K562 (cell line): ENCODE measurements at regions not wholly inside any gene's neighbourhood (a gene's known extent, or its start where the extent isn't known, plus 50 kb on each side); places are given as distances from the start of the nearest gene placed in this dataset.

Source experiments
- ATAC-seq: fragments of 200-7000 bp; cut with Tn5 transposase; 3 replicates; pipeline ENCODE4 v1.9.1; 2020; ENCODE audit warnings: moderate library complexity
- BruUV-seq: library from RNA; stranded (reverse); fragments of 400-500 nt; replicated peaks from 2 replicates; lab custom pipeline; 2021; lab: Mats Ljungman, UMichigan
- CTCF ChIA-PET: fragments of 300-600 bp; formaldehyde crosslinking; extraction: SDS; loops from one replicate; lab custom pipeline; 2021; ENCODE audit warnings: low intra/inter-chr PET ratio; lab: Yijun Ruan, JAX
- POLR2A ChIA-PET: fragments of 300-600, 350-650 bp; sonication (Branson Sonifier 250); formaldehyde crosslinking; extraction: SDS; loops from one replicate; lab custom pipeline; 2021; ENCODE audit warnings: antibody characterized with exemption, inconsistent platforms; lab: Yijun Ruan, JAX
- DNase-seq, 4 experiments: peaks; one replicate each; pipeline versions ENCODE4 v3.0.0 to v3.0.0-alpha.2; 2011 to 2018; ENCODE audit warnings: low spot score in 3 of 4, mixed read lengths in 3 of 4; ENCODE audit errors: extremely low read depth in 1 of 4
- FAIRE-seq: peaks from 2 replicates; lab custom pipeline; 2011; peaks lifted over from hg19 to GRCh38; lab: Jason Lieb, UNC
- H2AFZ ChIP-seq: 2 replicates; pipeline ENCODE4 v1.6.0; 2011; ENCODE audit warnings: low read depth, low read length, control low read depth, inconsistent platforms
- H3K27ac ChIP-seq: fragments of 200-600 bp; 3 replicates; pipeline ENCODE4 v1.8.0; 2011; ENCODE audit warnings: low read depth, mild to moderate bottlenecking, control low read depth, inconsistent platforms, low read length, moderate library complexity, mixed read lengths; ENCODE audit errors: extremely low read depth
- H3K27me3 ChIP-seq, 2 experiments: fragments of 300-600 bp in 1 of 2; 2 replicates in 1 of 2; 3 replicates in 1 of 2; pipeline versions ENCODE4 v1.6.0 to v1.8.0; 2011; ENCODE audit warnings: inconsistent platforms in 2 of 2, low read length in 2 of 2, mild to moderate bottlenecking in 1 of 2, mixed read lengths in 1 of 2, moderate library complexity in 1 of 2; ENCODE audit not compliant: control insufficient read depth in 2 of 2, insufficient read depth in 2 of 2
- H3K36me3 ChIP-seq: fragments of 300-600 bp; 3 replicates; pipeline ENCODE4 v1.8.0; 2011; ENCODE audit warnings: mild to moderate bottlenecking, low read length, inconsistent platforms; ENCODE audit not compliant: control insufficient read depth, insufficient read depth
- H3K4me1 ChIP-seq, 2 experiments: fragments of 200-600 bp in 1 of 2; replicated peaks in 1 of 2; 2 replicates in 1 of 2; 3 replicates in 1 of 2; pipeline versions ENCODE4 v1.5.1 to v1.8.0; 2011; ENCODE audit warnings: inconsistent platforms in 2 of 2, low read length in 2 of 2, mild to moderate bottlenecking in 1 of 2, mixed read lengths in 1 of 2, moderate library complexity in 1 of 2; ENCODE audit not compliant: control insufficient read depth in 2 of 2, insufficient read depth in 2 of 2
- H3K4me2 ChIP-seq: 2 replicates; pipeline ENCODE4 v1.6.1; 2011; ENCODE audit warnings: low read length, control low read depth, inconsistent platforms, mixed read lengths; ENCODE audit not compliant: insufficient read depth
- H3K4me3 ChIP-seq: fragments of 200-600 bp; sonication (generic), shearing (Covaris generic); 2 replicates; pipeline ENCODE4 v1.5.1; 2016; ENCODE audit warnings: control low read depth, inconsistent platforms
- H3K79me2 ChIP-seq: fragments of 200-600 bp; 3 replicates; pipeline ENCODE4 v1.8.0; 2011; ENCODE audit warnings: low read length, inconsistent platforms; ENCODE audit not compliant: control insufficient read depth, insufficient read depth
- H3K9ac ChIP-seq, 2 experiments: 2 replicates each; pipeline versions ENCODE4 v1.6.0 to v1.6.1; 2011; ENCODE audit warnings: low read depth in 2 of 2, low read length in 2 of 2, control low read depth in 1 of 2, inconsistent platforms in 1 of 2, mild to moderate bottlenecking in 1 of 2, mixed read lengths in 1 of 2; ENCODE audit not compliant: insufficient read depth in 1 of 2
- H3K9me1 ChIP-seq: one replicate; pipeline ENCODE4 v1.6.0; 2011; ENCODE audit warnings: inconsistent platforms, mild to moderate bottlenecking, low read length, moderate library complexity; ENCODE audit not compliant: control insufficient read depth, insufficient read depth
- H3K9me3 ChIP-seq: replicated peaks from 2 replicates; pipeline ENCODE4 v1.5.1; 2011; ENCODE audit warnings: low read depth, low read length, inconsistent platforms; ENCODE audit not compliant: control insufficient read depth, insufficient read depth
- H4K20me1 ChIP-seq: replicated peaks from 2 replicates; pipeline ENCODE4 v1.6.1; 2011; ENCODE audit warnings: low read length, inconsistent platforms, mixed read lengths; ENCODE audit not compliant: control insufficient read depth, insufficient read depth
- BRF2 ChIP-seq: IDR thresholded peaks from 3 replicates; pipeline ENCODE4 v1.6.1; 2011; ENCODE audit warnings: borderline replicate concordance, mild to moderate bottlenecking; ENCODE audit not compliant: insufficient read length, insufficient read depth
- CBX2 ChIP-seq: fragments of 200-600 bp; sonication (generic); IDR thresholded peaks from one replicate; pipeline ENCODE4 v1.6.1; 2012; ENCODE audit warnings: mild to moderate bottlenecking, low read length, inconsistent platforms; ENCODE audit not compliant: insufficient read depth, poor library complexity, severe bottlenecking
- CREBBP ChIP-seq: IDR thresholded peaks from one replicate; pipeline ENCODE4 v1.6.1; 2012; ENCODE audit warnings: low read depth, mild to moderate bottlenecking, control low read depth, inconsistent platforms, low read length
- DDX20 ChIP-seq: fragments of 450-650 bp; IDR thresholded peaks from 2 replicates; pipeline ENCODE4 v1.6.1; 2016; ENCODE audit warnings: missing genetic modification characterization, low read depth, mild to moderate bottlenecking, missing compliant biosample characterization, moderate library complexity
- EP300 ChIP-seq: IDR thresholded peaks from 2 replicates; pipeline ENCODE4 v1.6.1; 2012; ENCODE audit warnings: low read length, improper control_type of control experiment
- GMEB1 ChIP-seq: fragments of 250-450 bp; sonication (Bioruptor Pico); IDR thresholded peaks from 2 replicates; pipeline ENCODE4 v1.4.0; 2020; ENCODE audit warnings: mild to moderate bottlenecking
- GTF2A2 ChIP-seq: IDR thresholded peaks from 2 replicates; pipeline ENCODE4 v1.6.1; 2016; ENCODE audit warnings: mild to moderate bottlenecking, missing genetic modification characterization, missing compliant biosample characterization
- SMARCA4 ChIP-seq: fragments of 450-650 bp; IDR thresholded peaks from 2 replicates; pipeline ENCODE4 v1.6.1; 2016
- STAT5B ChIP-seq: fragments of 250-450 bp; sonication (Bioruptor Pico); IDR thresholded peaks from 2 replicates; pipeline ENCODE4 v1.8.0; 2021; ENCODE audit warnings: mild to moderate bottlenecking, inconsistent platforms
- THRA ChIP-seq: fragments of 450-650 bp; IDR thresholded peaks from 2 replicates; pipeline ENCODE4 v1.6.1; 2017; ENCODE audit warnings: mild to moderate bottlenecking, moderate library complexity
- ZNF589 ChIP-seq: fragments of 200-800 bp; sonication (Bioruptor generic); IDR thresholded peaks from 2 replicates; pipeline ENCODE4 v1.6.1; 2016; ENCODE audit warnings: low read depth, missing genetic modification characterization, missing compliant biosample characterization
- WGBS: fragments of 100-300 bp; shearing (Covaris generic); methylation state at CpG from one replicate; pipeline ENCODE4 v1.1.6; 2016; ENCODE audit warnings: low coverage, mixed read lengths; ENCODE audit not compliant: insufficient coverage; ENCODE audit errors: missing lambda C conversion rate; 5-methylcytosine and 5-hydroxymethylcytosine counted together
- in situ Hi-C: fragments of 300-500 bp; cut with MboI; formaldehyde crosslinking; loops from 4 replicates; pipeline ENCODE4 v1.15.0; 2018; ENCODE audit warnings: inconsistent platforms, mixed read lengths
- intact Hi-C: fragments of 100-400 bp; cut with micrococcal nuclease; formaldehyde crosslinking; loops from 2 replicates; pipeline ENCODE4 v1.14.2; 2022
- TF ChIP-seq, protein P1 (sequence below): fragments of 250-450 bp; sonication (Bioruptor Pico); IDR thresholded peaks from 2 replicates; pipeline ENCODE4 v1.8.0; 2022; ENCODE audit warnings: inconsistent platforms, mild to moderate bottlenecking, moderate library complexity, borderline replicate concordance
- TF ChIP-seq, protein P2 (sequence below), 2 experiments: fragments of 450-650 bp in 1 of 2; sonication (generic) in 1 of 2; formaldehyde crosslinking; conservative IDR thresholded peaks; 2 replicates each; pipeline versions ENCODE4 v1.4.0 to v1.8.1; 2020 to 2022; ENCODE audit warnings: mild to moderate bottlenecking in 1 of 2, missing genetic modification reagents in 1 of 2
- TF ChIP-seq, protein P3 (sequence below): fragments of 450-650 bp; formaldehyde crosslinking; IDR thresholded peaks from 2 replicates; pipeline ENCODE4 v1.4.0; 2020; ENCODE audit warnings: mild to moderate bottlenecking, mixed read lengths

- Histone ChIP-seq H3K4me3 (no peak overlapping the region), H3K4me1 (no peaks in the 10 kb centered on the region), H3K27ac (no peak overlapping the region), H2AFZ (no peak overlapping the region), H3K9ac (no peak overlapping the region), H4K20me1 (no peaks in the 10 kb centered on the region), H3K27me3 (no peaks in the 10 kb centered on the region), H3K9me1 (no peaks in the 10 kb centered on the region), H3K36me3 (no peaks in the 10 kb centered on the region), H3K4me2 (no peak overlapping the region), H3K79me2 (no peaks in the 10 kb centered on the region), H3K9me3 (no peaks in the 10 kb centered on the region; the same call in 1 of the 2 replicates)
- intact Hi-C loops: loop anchor here (10.0 kb wide), 1 partner anchor 421 kb away; no protein-coding TSS in a partner anchor
- TF ChIP-seq DDX20 (no peak), GTF2A2 (no peak), ZNF589 (CRISPR knock-in tag) (no peak), EP300 (no peak), STAT5B (CRISPR knock-in tag) (no peak), BRF2 (no peak), CREBBP (no peak), SMARCA4 (no peak), GMEB1 (CRISPR knock-in tag) (no peak), CBX2 (no peak), THRA (no peak)
- TF ChIP-seq, protein P1, sequence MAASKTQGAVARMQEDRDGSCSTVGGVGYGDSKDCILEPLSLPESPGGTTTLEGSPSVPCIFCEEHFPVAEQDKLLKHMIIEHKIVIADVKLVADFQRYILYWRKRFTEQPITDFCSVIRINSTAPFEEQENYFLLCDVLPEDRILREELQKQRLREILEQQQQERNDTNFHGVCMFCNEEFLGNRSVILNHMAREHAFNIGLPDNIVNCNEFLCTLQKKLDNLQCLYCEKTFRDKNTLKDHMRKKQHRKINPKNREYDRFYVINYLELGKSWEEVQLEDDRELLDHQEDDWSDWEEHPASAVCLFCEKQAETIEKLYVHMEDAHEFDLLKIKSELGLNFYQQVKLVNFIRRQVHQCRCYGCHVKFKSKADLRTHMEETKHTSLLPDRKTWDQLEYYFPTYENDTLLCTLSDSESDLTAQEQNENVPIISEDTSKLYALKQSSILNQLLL (CRISPR knock-in tag): no peak
- TF ChIP-seq, protein P2, sequence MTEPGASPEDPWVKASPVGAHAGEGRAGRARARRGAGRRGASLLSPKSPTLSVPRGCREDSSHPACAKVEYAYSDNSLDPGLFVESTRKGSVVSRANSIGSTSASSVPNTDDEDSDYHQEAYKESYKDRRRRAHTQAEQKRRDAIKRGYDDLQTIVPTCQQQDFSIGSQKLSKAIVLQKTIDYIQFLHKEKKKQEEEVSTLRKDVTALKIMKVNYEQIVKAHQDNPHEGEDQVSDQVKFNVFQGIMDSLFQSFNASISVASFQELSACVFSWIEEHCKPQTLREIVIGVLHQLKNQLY (CRISPR knock-in tag; conservative IDR thresholded peaks at IDR 0.05): no peak
- TF ChIP-seq, protein P3, sequence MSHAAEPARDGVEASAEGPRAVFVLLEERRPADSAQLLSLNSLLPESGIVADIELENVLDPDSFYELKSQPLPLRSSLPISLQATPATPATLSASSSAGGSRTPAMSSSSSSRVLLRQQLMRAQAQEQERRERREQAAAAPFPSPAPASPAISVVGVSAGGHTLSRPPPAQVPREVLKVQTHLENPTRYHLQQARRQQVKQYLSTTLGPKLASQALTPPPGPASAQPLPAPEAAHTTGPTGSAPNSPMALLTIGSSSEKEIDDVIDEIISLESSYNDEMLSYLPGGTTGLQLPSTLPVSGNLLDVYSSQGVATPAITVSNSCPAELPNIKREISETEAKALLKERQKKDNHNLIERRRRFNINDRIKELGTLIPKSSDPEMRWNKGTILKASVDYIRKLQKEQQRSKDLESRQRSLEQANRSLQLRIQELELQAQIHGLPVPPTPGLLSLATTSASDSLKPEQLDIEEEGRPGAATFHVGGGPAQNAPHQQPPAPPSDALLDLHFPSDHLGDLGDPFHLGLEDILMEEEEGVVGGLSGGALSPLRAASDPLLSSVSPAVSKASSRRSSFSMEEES (CRISPR knock-in tag): no peak
- BruUV-seq: no TSS peak
- ATAC-seq: no peak
- ChIA-PET POLR2A (interaction anchor here (0.7 kb wide), 1 partner anchor 346 kb away, joined by 3 read pairs; no protein-coding TSS in a partner anchor), CTCF (no interaction called here)
- 0% methylated on average over 6 of the region's 6 CpGs for WGBS
- FAIRE-seq: no peak
- DNase-seq: no peak
- in situ Hi-C loops: no loop called here
Measured at GRCh38 chr13:73283636-73284035, 224.8 kb downstream of the KLF5 start.
